HL-60 (cell line): ENCODE measurements at regions not wholly inside any gene's neighbourhood (a gene's known extent, or its start where the extent isn't known, plus 50 kb on each side); places are given as distances from the start of the nearest gene placed in this dataset.

ENCODE experiments used
- DNase-seq, 2 experiments: peaks; one replicate each; pipeline ENCODE4 v3.0.0-alpha.2; 2010 to 2020; ENCODE audit warnings: low read depth in 1 of 2, low spot score in 1 of 2
- H3K27ac ChIP-seq: fragments of 250-450 bp; sonication (Bioruptor Pico); replicated peaks from 2 replicates; pipeline ENCODE4 v1.5.1; 2020; ENCODE audit warnings: mild to moderate bottlenecking, moderate library complexity
- H3K27me3 ChIP-seq: fragments of 250-450 bp; sonication (Bioruptor Pico); 2 replicates; pipeline ENCODE4 v1.5.1; 2021; ENCODE audit warnings: mild to moderate bottlenecking, moderate library complexity; ENCODE audit not compliant: insufficient read depth, poor library complexity, severe bottlenecking
- H3K4me3 ChIP-seq: replicated peaks from 2 replicates; pipeline ENCODE4 v1.5.1; 2011; ENCODE audit warnings: mild to moderate bottlenecking, control low read depth, low read length; ENCODE audit not compliant: insufficient read depth
- GABPA ChIP-seq: IDR thresholded peaks from 2 replicates; pipeline ENCODE4 v1.6.1; 2012; ENCODE audit warnings: low read depth
- POLR2AphosphoS5 ChIP-seq: IDR thresholded peaks from 2 replicates; pipeline ENCODE4 v1.6.1; 2012; ENCODE audit warnings: low read depth
- SPI1 ChIP-seq: IDR thresholded peaks from 2 replicates; pipeline ENCODE4 v1.6.1; 2012; ENCODE audit warnings: low read depth, mild to moderate bottlenecking, borderline replicate concordance
- TF ChIP-seq, protein P1 (sequence below): IDR thresholded peaks from 2 replicates; pipeline ENCODE4 v1.6.1; 2012; ENCODE audit warnings: low read depth; ENCODE audit not compliant: insufficient replicate concordance
- TF ChIP-seq, protein P2 (sequence below): IDR thresholded peaks from one replicate; pipeline ENCODE4 v1.5.1; 2011; ENCODE audit warnings: low read length, control low read depth, inconsistent platforms; ENCODE audit not compliant: insufficient read depth

DNA sequence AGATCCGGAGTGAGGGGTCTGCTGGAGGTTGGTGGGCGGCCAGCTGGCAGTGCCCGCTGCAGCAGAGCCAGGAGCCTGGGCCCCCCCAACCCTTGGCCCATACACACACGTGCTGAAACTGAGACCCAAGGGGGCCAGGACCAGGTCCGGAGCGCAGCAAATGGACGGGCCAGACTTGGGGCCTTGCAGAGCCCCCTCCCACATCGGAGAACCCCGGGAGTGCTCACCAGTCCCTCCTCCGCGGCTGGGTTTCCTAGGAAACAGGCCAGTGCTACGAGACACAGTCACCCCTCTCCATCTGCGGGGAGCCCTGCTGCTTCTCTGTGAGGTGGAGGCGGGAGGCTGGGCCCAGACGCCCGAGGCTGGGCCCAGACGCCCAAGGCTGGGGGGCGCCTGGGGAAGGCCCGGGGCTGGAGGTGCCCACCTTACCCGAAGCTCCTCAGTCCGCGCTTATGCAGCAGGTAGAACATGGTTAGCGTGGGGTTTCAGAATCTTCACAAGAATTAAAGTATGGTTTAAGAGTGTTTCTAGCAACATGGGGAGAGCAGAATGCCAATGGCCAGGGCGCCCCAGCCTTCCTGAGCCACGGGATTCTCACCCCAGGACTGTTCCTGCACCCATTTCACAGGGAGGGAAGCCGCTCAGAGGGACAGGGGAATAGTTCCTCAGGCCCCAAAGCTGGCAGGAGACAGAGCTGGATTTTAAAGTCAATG is 135.0 kb upstream of the PRR20G start:
- Histone ChIP-seq H3K4me3 (no peak overlapping the region), H3K27ac (no peak overlapping the region), H3K27me3 (peaks cover 24% of the 10 kb centered on the region)
- no peak for DNase-seq
- no peak for TF ChIP-seq POLR2AphosphoS5
- TF ChIP-seq, protein P1, sequence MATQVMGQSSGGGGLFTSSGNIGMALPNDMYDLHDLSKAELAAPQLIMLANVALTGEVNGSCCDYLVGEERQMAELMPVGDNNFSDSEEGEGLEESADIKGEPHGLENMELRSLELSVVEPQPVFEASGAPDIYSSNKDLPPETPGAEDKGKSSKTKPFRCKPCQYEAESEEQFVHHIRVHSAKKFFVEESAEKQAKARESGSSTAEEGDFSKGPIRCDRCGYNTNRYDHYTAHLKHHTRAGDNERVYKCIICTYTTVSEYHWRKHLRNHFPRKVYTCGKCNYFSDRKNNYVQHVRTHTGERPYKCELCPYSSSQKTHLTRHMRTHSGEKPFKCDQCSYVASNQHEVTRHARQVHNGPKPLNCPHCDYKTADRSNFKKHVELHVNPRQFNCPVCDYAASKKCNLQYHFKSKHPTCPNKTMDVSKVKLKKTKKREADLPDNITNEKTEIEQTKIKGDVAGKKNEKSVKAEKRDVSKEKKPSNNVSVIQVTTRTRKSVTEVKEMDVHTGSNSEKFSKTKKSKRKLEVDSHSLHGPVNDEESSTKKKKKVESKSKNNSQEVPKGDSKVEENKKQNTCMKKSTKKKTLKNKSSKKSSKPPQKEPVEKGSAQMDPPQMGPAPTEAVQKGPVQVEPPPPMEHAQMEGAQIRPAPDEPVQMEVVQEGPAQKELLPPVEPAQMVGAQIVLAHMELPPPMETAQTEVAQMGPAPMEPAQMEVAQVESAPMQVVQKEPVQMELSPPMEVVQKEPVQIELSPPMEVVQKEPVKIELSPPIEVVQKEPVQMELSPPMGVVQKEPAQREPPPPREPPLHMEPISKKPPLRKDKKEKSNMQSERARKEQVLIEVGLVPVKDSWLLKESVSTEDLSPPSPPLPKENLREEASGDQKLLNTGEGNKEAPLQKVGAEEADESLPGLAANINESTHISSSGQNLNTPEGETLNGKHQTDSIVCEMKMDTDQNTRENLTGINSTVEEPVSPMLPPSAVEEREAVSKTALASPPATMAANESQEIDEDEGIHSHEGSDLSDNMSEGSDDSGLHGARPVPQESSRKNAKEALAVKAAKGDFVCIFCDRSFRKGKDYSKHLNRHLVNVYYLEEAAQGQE: no peak
- TF ChIP-seq SPI1: no peak
- TF ChIP-seq, protein P2, sequence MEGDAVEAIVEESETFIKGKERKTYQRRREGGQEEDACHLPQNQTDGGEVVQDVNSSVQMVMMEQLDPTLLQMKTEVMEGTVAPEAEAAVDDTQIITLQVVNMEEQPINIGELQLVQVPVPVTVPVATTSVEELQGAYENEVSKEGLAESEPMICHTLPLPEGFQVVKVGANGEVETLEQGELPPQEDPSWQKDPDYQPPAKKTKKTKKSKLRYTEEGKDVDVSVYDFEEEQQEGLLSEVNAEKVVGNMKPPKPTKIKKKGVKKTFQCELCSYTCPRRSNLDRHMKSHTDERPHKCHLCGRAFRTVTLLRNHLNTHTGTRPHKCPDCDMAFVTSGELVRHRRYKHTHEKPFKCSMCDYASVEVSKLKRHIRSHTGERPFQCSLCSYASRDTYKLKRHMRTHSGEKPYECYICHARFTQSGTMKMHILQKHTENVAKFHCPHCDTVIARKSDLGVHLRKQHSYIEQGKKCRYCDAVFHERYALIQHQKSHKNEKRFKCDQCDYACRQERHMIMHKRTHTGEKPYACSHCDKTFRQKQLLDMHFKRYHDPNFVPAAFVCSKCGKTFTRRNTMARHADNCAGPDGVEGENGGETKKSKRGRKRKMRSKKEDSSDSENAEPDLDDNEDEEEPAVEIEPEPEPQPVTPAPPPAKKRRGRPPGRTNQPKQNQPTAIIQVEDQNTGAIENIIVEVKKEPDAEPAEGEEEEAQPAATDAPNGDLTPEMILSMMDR: no peak
- no peak for TF ChIP-seq GABPA

DNA sequence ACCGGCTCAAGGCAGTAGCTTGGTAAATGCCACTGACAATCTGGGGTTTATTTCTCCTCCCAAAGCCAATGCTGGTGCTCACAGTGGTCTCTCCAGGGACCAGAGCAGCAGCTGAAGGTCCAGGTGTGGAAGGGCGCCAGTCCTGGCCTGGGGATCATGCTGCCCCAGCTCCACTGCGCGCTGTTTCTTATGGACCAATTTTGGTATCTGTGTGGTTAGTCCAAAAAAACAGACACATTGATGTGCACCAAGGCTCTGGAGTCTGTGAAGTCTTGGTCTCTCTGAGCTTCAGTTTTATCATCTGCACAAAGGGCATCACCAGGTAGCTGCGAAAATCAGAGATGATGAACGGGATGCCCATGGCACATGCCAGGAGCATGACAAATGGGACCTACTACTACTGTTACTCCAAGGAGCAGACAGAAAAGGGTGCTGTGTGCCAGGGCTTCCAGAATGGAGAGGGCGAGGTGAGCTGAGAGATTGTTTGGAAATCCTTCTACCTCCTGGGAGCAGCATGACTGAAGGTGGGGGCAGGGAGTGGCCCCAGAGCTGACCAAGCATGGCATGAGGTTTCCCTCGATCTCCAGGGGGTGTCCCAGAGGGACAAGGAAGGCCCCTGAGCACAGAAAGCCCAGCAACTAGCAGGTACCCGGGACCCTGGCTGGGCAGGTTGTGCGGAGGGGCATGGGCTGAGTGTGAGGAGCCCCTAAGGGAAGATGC is 134.3 kb upstream of the PRR20G start:
- TF ChIP-seq, protein P2: no peak
- no peak for TF ChIP-seq POLR2AphosphoS5
- TF ChIP-seq SPI1: no peak
- TF ChIP-seq GABPA: no peak
- TF ChIP-seq, protein P1: no peak

DNA sequence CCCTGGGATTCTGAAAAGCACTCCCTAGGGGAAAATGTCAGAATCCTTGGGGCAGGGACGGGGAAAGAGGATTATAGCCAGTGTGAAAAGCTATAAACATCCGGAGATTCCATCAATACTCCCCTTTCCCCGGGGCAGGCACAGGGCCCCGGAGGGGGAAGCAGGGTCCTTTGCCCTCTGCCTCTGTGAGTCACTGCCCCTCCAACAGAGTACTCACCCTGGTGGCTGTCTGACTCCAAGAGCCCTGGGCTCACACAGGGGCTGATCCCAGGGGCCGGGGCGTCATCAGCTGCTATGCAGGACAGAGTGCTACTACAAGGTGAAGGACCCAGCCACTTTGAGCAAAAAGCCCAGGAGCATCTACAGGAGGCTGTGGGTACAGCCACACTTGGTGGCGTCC is 133.0 kb upstream of the PRR20G start:
- no peak overlapping the region for H3K27ac ChIP-seq
- H3K27me3 ChIP-seq: peaks cover 25% of the 10 kb centered on the region
- TF ChIP-seq SPI1 (no peak), POLR2AphosphoS5 (no peak), GABPA (no peak)
- TF ChIP-seq, protein P1: no peak
- TF ChIP-seq, protein P2: no peak
- no peak overlapping the region for H3K4me3 ChIP-seq
- DNase-seq: no peak

More for the DNA sequence above, 134.3 kb upstream of the PRR20G start:
- no peak for DNase-seq
- Histone ChIP-seq H3K4me3 (no peak overlapping the region), H3K27me3 (peaks cover 24% of the 10 kb centered on the region), H3K27ac (no peak overlapping the region)
